ENCODE measurements at regions not wholly inside any gene's neighbourhood (a gene's known extent, or its start where the extent isn't known, plus 50 kb on each side); places are given as distances from the start of the nearest gene placed in this dataset.

DNA sequence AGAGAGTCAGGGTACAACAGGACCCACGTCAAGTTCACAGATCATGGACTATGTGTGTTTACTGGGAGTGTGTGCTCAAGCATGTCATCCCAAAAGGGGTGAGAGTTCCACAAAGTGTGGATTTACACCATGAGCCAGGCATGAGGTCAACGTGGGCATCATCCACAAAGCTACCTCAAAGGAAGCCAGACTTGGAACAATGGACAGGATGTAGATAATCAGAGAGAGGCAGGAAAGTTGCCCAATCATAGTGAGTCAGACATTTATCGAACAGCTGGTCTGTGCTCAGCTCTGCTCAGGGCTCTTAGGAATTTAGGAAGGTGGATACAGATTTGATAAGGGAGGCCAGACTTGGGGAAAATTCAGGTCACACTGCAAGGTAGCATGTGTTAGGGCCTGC lies 317.2 kb upstream of the CDYL start:
- TF ChIP-seq, protein P1, sequence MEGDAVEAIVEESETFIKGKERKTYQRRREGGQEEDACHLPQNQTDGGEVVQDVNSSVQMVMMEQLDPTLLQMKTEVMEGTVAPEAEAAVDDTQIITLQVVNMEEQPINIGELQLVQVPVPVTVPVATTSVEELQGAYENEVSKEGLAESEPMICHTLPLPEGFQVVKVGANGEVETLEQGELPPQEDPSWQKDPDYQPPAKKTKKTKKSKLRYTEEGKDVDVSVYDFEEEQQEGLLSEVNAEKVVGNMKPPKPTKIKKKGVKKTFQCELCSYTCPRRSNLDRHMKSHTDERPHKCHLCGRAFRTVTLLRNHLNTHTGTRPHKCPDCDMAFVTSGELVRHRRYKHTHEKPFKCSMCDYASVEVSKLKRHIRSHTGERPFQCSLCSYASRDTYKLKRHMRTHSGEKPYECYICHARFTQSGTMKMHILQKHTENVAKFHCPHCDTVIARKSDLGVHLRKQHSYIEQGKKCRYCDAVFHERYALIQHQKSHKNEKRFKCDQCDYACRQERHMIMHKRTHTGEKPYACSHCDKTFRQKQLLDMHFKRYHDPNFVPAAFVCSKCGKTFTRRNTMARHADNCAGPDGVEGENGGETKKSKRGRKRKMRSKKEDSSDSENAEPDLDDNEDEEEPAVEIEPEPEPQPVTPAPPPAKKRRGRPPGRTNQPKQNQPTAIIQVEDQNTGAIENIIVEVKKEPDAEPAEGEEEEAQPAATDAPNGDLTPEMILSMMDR (IDR thresholded peaks at IDR 0.05) = no peak
- no peak for TF ChIP-seq EP300 (IDR thresholded peaks at IDR 0.05)

All from stomach (tissue), 4 donors.